ENCODE measurements at regions not wholly inside any gene's neighbourhood (a gene's known extent, or its start where the extent isn't known, plus 50 kb on each side); places are given as distances from the start of the nearest gene placed in this dataset.

DNA sequence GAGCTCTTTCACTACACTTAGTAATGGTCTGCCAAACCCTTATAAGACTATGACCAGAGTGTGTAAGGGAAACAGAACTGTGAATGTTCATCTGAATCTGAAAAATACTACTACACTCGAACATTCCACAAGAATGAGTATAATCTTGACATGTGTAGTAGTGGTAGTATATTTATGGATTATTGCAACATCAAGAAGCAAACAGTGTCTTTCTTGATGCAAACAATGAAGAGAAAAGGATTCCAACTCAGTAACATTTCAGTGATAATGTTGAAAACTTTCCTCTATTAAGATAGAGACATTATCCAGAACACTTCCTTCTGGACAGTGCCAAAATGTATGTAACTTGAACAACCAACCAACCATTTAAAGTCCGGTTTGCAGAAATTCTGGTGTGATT, 394.7 kb upstream of the CPEB2 start:
- no peak for TF ChIP-seq EZH2phosphoT487 (IDR thresholded peaks at IDR 0.05; ENCODE audit: low read length)
- TF ChIP-seq CTCF (IDR thresholded peaks at IDR 0.05; ENCODE audit: low read length) = no peak

All from MM.1S (cell line).